ENCODE measurements at regions not wholly inside any gene's neighbourhood (a gene's known extent, or its start where the extent isn't known, plus 50 kb on each side); places are given as distances from the start of the nearest gene placed in this dataset.

GRCh38 chr13:73266640-73267180 is 207.9 kb downstream of the KLF5 start:
- TF ChIP-seq, protein P1, sequence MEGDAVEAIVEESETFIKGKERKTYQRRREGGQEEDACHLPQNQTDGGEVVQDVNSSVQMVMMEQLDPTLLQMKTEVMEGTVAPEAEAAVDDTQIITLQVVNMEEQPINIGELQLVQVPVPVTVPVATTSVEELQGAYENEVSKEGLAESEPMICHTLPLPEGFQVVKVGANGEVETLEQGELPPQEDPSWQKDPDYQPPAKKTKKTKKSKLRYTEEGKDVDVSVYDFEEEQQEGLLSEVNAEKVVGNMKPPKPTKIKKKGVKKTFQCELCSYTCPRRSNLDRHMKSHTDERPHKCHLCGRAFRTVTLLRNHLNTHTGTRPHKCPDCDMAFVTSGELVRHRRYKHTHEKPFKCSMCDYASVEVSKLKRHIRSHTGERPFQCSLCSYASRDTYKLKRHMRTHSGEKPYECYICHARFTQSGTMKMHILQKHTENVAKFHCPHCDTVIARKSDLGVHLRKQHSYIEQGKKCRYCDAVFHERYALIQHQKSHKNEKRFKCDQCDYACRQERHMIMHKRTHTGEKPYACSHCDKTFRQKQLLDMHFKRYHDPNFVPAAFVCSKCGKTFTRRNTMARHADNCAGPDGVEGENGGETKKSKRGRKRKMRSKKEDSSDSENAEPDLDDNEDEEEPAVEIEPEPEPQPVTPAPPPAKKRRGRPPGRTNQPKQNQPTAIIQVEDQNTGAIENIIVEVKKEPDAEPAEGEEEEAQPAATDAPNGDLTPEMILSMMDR (IDR thresholded peaks at IDR 0.05) = no peak
- no peak for TF ChIP-seq POLR2A (IDR thresholded peaks at IDR 0.05)

Measured in body of pancreas (tissue), 4 donors.